Fibroblast of lung (primary cell): ENCODE measurements at regions not wholly inside any gene's neighbourhood (a gene's known extent, or its start where the extent isn't known, plus 50 kb on each side); places are given as distances from the start of the nearest gene placed in this dataset.

Experiments used
- EZH2 ChIP-seq: IDR thresholded peaks from 2 replicates; pipeline ENCODE4 v1.5.1; 2012; ENCODE audit warnings: low read length, control low read depth, mild to moderate bottlenecking; ENCODE audit errors: missing control alignments
- TF ChIP-seq, protein P1 (sequence below), 2 donors: IDR thresholded peaks in 1 of 2; conservative IDR thresholded peaks in 1 of 2; 1 replicate in 1 of 2; 2 replicates in 1 of 2; pipeline ENCODE4 v1.5.1; 2011 to 2012; ENCODE audit warnings: low read length in 2 of 2, control low read depth in 1 of 2, inconsistent platforms in 1 of 2, low read depth in 1 of 2, mild to moderate bottlenecking in 1 of 2

DNA sequence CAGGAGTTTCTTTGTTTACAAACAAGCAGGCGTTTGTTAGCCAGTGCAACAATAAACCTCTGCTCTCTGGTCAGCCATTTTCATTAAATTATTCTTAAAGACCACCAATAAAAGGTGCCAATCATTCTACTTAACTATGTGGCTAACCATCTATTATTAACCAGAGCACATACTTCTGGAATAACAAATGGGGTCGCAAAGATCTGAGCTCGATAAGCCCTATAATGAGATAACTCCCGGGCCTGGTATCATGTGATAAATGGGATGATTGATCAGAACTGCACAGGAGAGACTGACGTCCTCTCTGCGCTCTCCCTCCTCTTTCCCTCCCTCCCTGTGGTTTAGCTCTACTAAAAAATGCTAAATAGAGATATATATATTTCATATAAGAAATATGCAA, 488.2 kb downstream of the NTRK2 start:
- TF ChIP-seq EZH2 = no peak
- TF ChIP-seq, protein P1, sequence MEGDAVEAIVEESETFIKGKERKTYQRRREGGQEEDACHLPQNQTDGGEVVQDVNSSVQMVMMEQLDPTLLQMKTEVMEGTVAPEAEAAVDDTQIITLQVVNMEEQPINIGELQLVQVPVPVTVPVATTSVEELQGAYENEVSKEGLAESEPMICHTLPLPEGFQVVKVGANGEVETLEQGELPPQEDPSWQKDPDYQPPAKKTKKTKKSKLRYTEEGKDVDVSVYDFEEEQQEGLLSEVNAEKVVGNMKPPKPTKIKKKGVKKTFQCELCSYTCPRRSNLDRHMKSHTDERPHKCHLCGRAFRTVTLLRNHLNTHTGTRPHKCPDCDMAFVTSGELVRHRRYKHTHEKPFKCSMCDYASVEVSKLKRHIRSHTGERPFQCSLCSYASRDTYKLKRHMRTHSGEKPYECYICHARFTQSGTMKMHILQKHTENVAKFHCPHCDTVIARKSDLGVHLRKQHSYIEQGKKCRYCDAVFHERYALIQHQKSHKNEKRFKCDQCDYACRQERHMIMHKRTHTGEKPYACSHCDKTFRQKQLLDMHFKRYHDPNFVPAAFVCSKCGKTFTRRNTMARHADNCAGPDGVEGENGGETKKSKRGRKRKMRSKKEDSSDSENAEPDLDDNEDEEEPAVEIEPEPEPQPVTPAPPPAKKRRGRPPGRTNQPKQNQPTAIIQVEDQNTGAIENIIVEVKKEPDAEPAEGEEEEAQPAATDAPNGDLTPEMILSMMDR (conservative IDR thresholded peaks at IDR 0.05 in 1 of 2, IDR thresholded peaks at IDR 0.05 in 1 of 2; ENCODE audit: low read depth in 1 of 2, low read length in 2 of 2) = no peak
